ENCODE measurements at regions not wholly inside any gene's neighbourhood (a gene's known extent, or its start where the extent isn't known, plus 50 kb on each side); places are given as distances from the start of the nearest gene placed in this dataset.

DNA sequence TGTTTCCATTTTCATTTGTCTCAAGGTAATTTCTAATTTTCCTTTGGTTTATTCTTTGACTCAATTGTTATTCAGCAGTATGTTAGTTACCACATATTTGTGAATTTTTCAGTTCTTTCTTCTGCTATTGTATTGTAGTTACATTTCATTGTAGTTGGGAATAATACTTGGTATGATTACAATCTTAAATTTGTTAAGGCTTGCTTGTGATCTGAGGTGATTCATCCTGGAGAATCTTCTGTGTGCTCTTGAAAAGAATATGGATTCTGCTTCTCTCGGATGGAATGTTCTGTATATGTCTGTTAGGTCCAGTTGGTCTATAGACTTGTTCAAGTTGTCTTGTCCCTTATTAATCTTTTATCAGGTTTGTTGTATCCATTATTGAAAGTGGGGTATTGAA is 63.4 kb upstream of the VEPH1 start:
- no peak overlapping the region for H3K9ac ChIP-seq
- no peaks in the 10 kb centered on the region for H3K79me2 ChIP-seq (ENCODE audit: insufficient read depth, low read depth)
- H2AFZ ChIP-seq (ENCODE audit: low read depth): no peak overlapping the region
- H3K4me3 ChIP-seq (IDR thresholded peaks at IDR 0.05; ENCODE audit: insufficient read depth, low read depth, low read length): no peak overlapping the region
- no peaks in the 10 kb centered on the region for H4K20me1 ChIP-seq (ENCODE audit: insufficient read depth)
- no peak overlapping the region for H3K27ac ChIP-seq
- H3K36me3 ChIP-seq (ENCODE audit: insufficient read depth): no peaks in the 10 kb centered on the region
- no peaks in the 10 kb centered on the region for H3K4me1 ChIP-seq (ENCODE audit: low read depth, poor library complexity, severe bottlenecking)
- no peak for TF ChIP-seq CTCF (conservative IDR thresholded peaks at IDR 0.05; ENCODE audit: low read depth, low read length)
- no peaks in the 10 kb centered on the region for H3K27me3 ChIP-seq (ENCODE audit: insufficient read depth, low read depth)
- H3K4me2 ChIP-seq: no peak overlapping the region

DNA sequence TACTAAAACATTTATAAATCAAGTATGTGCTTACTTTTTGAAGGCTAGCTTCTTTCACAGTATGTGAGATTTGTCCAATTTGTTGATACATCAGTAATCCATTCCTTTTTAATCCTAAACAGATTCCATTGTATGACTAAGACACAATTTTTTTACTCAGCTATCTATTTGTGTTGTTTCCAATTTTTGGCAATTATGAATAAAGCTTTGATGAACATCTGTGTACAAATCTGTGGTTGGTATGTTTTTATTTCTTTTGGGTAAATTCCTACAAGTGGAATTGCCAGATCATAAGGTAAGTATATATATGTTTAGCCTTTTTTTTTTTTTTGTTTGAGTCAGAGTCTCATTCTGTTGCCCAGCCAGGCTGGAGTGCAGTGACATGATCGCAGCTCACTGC is 56.2 kb upstream of the VEPH1 start:
- Histone ChIP-seq H4K20me1 (ENCODE audit: insufficient read depth) (no peaks in the 10 kb centered on the region), H3K27ac (no peak overlapping the region), H3K4me3 (IDR thresholded peaks at IDR 0.05; ENCODE audit: insufficient read depth, low read depth, low read length) (no peak overlapping the region), H3K4me1 (ENCODE audit: low read depth, poor library complexity, severe bottlenecking) (no peaks in the 10 kb centered on the region), H3K9ac (no peak overlapping the region), H3K4me2 (no peak overlapping the region), H3K79me2 (ENCODE audit: insufficient read depth, low read depth) (no peaks in the 10 kb centered on the region), H3K36me3 (ENCODE audit: insufficient read depth) (no peaks in the 10 kb centered on the region), H2AFZ (ENCODE audit: low read depth) (no peak overlapping the region), H3K27me3 (ENCODE audit: insufficient read depth, low read depth) (no peaks in the 10 kb centered on the region)
- no peak for TF ChIP-seq CTCF (conservative IDR thresholded peaks at IDR 0.05; ENCODE audit: low read depth, low read length)

Measured in KMS-11 (cell line).